ENCODE measurements at regions not wholly inside any gene's neighbourhood (a gene's known extent, or its start where the extent isn't known, plus 50 kb on each side); places are given as distances from the start of the nearest gene placed in this dataset.

DNA sequence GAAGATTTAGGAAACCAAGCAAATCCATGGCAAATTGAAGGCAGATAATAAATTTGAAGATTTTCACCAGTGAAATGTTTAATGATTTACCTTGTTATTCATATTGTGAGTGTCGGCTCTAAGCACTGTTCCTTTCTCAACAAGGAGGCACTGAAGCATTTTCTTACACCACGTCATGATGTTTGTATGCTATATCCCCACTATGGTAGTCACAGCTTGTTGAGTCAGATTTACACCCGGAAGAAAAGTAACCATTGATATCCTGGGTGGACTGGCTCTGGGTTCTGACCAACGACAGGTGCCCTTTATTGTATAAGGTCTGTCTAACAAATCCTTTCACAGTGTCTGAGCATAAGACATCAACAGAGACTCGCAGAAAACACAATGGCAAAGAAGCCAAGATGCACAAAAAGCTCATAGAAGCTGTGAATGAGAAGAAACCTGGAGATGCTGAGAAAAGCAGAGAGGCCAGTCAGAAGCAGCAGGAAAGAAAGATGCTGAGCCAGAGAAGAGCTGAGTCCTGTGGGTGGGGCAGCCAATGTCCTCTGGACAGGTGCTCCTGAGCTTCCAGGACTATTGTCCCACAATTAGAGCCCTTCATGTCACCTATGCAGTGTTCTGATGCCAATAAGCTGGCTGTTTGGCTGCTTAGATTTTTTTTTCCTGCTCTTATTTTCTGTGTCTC, 49.7 kb upstream of the ARHGAP5 start:
- DNase-seq: no peak
